NCI-H187 (cell line): ENCODE measurements at regions not wholly inside any gene's neighbourhood (a gene's known extent, or its start where the extent isn't known, plus 50 kb on each side); places are given as distances from the start of the nearest gene placed in this dataset.
"Not testable (repeated sequence)": the region's sequence is repeated elsewhere in the genome, so short reads cannot be mapped to it uniquely, and the experiment has no call there.

Source experiments
- DNase-seq, 2 experiments: peaks; one replicate each; lab custom pipeline; 2025; lab: John Stamatoyannopoulos, UW

- no peak for DNase-seq
Measured at GRCh38 chr14:42508209-42508946, 901.7 kb downstream of the LRFN5 start.

DNA sequence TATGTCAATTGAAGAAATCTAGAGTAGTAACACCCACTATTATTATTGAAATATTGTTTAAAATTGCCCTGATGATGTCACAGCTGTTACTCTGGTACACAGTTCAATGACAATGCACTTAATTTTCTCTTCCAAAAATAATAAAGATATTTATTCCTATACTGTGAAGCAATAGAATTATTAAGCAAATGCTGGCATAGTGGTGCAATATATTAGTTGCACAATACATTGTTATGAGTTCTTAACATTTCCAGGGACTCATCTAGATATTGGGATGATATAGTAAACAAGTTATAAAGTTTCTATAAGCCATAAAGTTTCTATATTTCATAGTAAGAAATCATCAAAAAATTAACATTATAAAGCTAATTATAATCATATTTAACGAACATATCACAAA, 897.8 kb downstream of the LRFN5 start:
- no peak for DNase-seq

- no peak for DNase-seq
Measured at GRCh38 chr14:42499137-42499536, 892.5 kb downstream of the LRFN5 start.

DNA sequence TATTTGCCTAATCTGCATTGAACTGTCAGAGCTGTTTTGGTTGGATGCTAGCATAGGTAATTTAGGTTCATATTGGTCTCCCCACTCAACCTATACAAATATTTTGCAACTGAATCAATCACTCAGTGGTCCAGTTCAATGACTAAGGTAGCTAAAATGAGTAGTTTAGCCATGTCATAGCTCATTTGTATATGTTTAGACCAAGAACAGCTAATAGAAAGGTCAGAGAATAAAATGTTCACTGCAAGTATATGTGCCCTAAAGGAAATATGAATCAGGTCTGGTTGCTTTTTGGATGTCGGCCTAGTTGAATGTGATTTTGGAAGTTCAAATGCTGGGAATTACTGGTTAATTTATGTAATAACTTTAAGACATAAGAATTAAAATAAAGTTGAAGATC, 883.9 kb downstream of the LRFN5 start:
- no peak for DNase-seq

DNA sequence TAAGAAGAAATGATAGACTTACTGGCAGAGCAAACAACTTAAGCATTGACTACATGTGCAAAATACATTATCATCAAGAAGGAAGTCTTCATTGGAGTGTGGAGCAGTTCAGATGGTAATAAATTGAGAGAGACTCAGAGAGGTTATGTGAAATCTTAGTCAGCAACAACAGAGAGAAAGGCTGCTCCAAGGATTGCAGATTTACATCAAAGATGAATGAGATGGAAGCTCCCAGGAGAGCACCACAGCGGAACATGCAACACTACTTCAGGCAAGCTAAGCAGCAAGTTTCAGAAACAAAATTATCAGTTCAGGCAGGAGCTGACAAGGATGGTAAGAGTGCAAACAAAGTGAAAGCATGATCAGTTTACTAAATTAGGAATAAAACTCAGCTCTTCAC, 882.3 kb downstream of the LRFN5 start:
- DNase-seq, result no peak

- DNase-seq, result not testable (repeated sequence)
Measured at GRCh38 chr14:42482345-42482971, 875.8 kb downstream of the LRFN5 start.

- DNase-seq, result not testable (repeated sequence)
Measured at GRCh38 chr14:42481714-42482113, 875.0 kb downstream of the LRFN5 start.

DNA sequence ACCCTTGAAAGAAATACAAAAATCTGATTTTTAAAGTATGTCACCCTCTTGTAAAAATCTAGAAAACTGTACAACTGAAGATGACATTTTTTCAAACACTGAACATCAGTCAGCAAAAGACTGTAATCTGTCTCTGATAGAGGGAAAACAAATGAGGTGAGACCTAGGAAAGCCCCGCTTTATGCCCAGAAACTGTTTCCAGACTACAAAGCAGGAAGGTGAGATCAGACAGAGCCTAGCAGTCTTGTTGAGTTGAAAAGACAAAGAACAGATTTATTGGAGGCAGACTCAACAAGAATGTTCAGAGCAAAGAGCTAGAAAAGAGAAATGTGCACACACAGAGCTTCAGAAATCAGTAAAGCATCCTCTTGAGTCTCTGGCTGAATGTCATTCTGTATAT, 873.6 kb downstream of the LRFN5 start:
- DNase-seq, result no peak

DNA sequence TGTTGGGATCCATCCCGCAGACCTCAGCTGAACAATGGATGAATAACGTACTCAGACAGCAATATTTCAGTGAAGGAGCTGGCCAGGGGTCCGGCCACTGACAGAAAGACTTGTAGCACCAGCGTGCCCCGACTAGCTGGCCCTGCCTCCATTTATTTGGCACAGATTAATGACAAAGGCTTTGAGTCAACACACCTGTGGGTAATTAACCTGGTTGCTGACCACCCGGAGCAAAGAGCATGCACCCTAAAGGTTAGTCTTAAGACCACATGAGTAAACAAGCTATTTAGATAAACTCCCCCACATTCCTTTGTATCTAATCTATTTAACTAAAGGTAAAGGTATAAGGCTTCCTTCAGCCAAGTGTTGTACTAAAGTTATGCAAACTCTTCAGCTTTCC, 868.6 kb downstream of the LRFN5 start:
- no peak for DNase-seq

- no peak for DNase-seq
Measured at GRCh38 chr14:42470427-42470719, 863.7 kb downstream of the LRFN5 start.

- no peak for DNase-seq
Measured at GRCh38 chr14:42469637-42470426, 863.2 kb downstream of the LRFN5 start.

DNA sequence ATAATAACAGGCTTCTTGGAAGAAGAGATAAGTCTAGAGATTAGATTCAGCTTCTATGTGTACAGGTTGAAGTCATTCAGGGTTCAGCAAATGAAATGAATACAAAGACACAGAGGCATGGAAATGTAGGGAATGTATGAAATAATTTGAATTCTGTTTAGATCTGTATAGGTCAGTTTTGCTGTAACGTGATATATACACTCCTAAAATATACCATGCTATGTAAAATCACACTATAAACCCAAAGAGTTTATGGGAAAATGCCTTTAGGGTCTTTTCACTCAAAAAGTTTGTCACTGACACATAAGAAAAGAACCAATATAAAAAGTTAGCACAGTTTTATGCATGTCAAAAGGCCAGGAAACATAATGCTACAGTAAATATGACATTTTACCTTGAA, 854.0 kb downstream of the LRFN5 start:
- DNase-seq, result no peak

- no peak for DNase-seq
Measured at GRCh38 chr14:42459171-42459685, 852.6 kb downstream of the LRFN5 start.

DNA sequence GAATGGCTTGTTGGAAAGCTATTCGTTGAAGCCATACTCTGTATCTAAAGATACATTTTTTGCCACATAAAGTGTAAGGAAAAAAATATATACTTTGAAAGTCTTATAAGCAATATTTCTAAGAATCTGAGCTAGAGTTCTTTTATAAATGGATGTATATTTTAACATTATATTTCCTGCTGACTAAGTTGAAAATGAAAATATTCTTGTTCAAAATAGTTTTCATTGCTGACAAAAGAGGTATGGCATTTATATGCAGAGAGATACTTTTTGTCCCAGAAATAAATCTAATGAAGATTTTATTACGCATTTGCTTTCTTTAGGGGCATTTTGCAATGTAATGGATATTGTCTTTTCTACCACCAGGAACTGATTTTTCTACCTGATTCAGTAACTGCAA, 834.9 kb downstream of the LRFN5 start:
- no peak for DNase-seq

DNA sequence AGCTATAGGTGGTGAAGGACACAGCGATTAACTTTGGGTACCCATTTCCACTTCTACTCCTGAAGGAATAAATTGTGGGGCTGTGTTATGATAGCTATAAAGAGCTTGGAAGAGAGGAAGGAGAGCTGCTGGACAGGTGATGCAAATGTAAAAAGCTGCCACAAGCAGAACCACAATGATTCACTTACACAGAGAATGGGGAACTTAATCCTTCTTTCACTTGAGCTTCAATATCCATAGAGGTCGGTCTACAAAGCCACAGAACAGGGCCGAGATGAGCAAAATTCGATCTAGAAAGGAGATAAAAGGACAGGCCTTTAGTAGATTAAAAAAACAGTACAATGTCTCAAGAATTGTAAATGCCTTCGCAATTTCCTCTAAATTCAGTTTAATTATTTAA, 831.1 kb downstream of the LRFN5 start:
- DNase-seq, result no peak

GRCh38 chr14:42429401-42429800, 822.7 kb downstream of the LRFN5 start:
- DNase-seq, result no peak

DNA sequence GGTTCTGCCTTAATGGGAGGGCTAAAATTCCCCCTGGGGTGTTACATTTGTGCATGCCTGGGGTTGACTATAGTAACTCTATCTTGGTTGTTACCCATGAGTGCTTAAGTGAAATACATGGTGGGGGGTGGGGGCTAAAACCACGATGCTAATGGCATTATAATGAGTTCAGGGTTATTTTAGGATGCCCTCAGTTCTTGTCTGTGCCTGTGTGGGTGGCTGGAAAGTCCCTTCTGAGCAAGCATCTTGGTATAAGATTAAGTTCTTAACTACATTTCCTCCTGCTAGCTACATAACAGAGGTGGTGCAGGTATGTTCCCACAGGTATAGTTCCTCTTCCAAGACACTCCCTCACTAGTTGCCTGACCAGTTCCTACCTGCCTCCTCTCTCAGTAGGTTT, 822.3 kb downstream of the LRFN5 start:
- no peak for DNase-seq

DNA sequence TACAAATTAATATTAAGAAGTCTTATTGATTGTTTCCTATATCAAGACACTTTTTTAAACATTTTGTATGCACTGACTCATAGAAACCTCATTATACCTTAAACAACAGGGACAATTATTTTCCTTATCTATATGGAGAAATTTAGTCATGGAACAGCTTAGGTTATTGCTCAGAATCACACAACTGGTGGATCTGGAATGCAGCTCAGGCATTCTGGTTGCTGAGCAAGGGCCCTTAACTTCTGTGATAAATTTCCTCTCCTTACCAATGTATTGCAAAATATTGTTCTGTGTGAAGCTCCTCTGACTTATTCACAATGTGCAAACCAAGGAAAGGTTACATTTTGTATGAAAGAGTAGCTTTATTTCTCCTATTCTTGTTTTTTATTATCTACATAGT, 817.8 kb downstream of the LRFN5 start:
- no peak for DNase-seq

DNA sequence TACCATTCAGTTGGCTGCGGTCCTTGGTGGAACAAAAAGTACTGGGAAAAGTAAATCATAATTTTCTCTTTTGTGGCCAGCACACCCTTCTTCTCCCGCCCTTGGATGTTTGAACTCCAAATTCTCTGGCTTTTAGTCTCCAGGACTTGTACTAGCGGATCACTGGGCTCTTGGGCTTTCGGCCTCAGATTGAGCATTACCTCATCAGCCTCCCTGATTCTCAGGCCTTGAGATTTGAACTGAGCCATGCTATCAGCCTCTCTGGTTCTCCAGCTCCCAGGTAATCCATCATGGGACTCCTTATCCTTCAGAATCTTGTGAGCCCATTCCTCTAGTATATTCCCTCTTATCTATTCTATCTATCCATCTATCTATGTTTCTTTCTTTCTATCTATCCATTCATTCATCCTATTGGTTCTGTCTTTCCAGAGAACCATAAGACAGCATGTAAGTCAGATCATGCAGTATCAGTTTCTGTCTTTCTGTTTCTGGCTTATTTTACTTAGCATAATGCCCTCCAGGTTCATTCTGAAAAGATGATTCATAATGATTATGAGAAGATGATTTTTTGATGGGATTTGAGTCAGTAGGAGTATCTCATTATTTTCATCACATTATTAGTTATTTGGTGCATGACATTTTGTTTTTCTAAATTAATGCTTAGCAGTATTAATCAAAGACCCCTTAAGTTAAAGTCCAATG, 814.9 kb downstream of the LRFN5 start:
- no peak for DNase-seq

GRCh38 chr14:42420071-42420470, 813.4 kb downstream of the LRFN5 start:
- no peak for DNase-seq

GRCh38 chr14:42407153-42407552, 800.5 kb downstream of the LRFN5 start:
- DNase-seq, result no peak

DNA sequence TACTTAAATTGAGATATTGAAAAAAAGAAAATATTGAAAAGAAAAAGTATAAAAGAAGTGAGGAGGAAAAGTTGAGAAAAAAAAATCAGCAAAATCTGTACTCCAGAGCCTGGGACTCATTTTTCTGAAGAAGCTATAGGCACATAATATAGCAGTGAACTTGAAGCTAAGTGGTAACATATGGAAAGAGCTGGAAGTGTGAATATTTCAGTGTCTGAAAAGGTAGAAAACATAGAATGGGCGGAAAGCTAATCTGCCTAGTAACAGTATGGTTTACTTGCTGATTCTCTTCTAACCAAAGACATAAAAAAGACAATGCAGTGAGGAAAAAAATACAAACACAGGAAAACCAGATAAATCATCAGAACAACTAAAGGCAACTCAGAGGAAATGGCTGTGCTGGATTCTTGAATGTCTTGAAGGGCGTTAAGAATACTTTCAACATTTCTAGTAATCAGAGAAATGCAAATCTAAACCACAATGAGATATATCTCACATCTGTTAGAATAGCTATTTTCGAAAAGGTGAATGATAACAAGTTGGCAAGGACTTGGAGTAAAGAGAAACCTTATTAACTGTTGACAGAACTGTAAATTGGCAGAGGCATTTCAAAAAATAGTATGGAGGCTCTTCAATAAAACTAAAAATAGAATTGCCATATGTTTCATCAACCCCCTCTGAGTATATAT, 784.6 kb downstream of the LRFN5 start:
- DNase-seq, result no peak
